ENCODE measurements at regions not wholly inside any gene's neighbourhood (a gene's known extent, or its start where the extent isn't known, plus 50 kb on each side); places are given as distances from the start of the nearest gene placed in this dataset.
A peak's percentile ranks its signal among the peaks of the same experiment; 100 is the strongest.

GRCh38 chr13:52975969-52976368 lies 52.6 kb upstream of the OLFM4 start:
- Histone ChIP-seq H3K27me3 (ENCODE audit: control insufficient read depth, insufficient read depth, low read length) (no peaks in the 10 kb centered on the region), H3K36me3 (ENCODE audit: control insufficient read depth, insufficient read depth, low read length) (no peaks in the 10 kb centered on the region), H3K4me3 (ENCODE audit: low read depth, low read length) (no peak overlapping the region)
- TF ChIP-seq, protein P1, sequence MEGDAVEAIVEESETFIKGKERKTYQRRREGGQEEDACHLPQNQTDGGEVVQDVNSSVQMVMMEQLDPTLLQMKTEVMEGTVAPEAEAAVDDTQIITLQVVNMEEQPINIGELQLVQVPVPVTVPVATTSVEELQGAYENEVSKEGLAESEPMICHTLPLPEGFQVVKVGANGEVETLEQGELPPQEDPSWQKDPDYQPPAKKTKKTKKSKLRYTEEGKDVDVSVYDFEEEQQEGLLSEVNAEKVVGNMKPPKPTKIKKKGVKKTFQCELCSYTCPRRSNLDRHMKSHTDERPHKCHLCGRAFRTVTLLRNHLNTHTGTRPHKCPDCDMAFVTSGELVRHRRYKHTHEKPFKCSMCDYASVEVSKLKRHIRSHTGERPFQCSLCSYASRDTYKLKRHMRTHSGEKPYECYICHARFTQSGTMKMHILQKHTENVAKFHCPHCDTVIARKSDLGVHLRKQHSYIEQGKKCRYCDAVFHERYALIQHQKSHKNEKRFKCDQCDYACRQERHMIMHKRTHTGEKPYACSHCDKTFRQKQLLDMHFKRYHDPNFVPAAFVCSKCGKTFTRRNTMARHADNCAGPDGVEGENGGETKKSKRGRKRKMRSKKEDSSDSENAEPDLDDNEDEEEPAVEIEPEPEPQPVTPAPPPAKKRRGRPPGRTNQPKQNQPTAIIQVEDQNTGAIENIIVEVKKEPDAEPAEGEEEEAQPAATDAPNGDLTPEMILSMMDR (IDR thresholded peaks at IDR 0.05; ENCODE audit: insufficient read depth, low read length, poor library complexity, severe bottlenecking) = no peak
- DNase-seq (ENCODE audit: low read depth) = no peak

DNA sequence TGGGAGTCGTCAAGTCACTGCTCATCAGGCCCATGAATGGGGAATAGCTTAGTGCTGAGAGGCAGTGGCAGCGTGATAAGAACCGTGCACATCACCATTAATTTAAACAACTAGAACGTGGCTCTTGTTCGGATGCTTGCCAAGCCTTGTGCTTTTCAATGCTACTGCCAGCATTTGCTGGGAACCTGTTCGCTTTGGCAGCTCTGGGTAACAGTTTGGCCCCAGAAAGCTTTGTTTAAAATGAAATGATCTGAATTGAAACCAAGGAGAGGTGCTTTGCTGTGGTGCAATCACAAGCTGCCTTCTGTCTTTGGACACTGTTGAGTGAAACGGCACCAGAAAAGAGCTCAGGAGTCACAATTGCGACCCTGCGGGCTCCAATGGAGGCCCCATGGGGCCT lies 53.5 kb upstream of the OLFM4 start:
- TF ChIP-seq, protein P1 (IDR thresholded peaks at IDR 0.05; ENCODE audit: insufficient read depth, low read length, poor library complexity, severe bottlenecking) = no peak
- no peaks in the 10 kb centered on the region for H3K36me3 ChIP-seq (ENCODE audit: control insufficient read depth, insufficient read depth, low read length)
- no peaks in the 10 kb centered on the region for H3K27me3 ChIP-seq (ENCODE audit: control insufficient read depth, insufficient read depth, low read length)
- no peak for DNase-seq (ENCODE audit: low read depth)
- no peak overlapping the region for H3K4me3 ChIP-seq (ENCODE audit: low read depth, low read length)

GRCh38 chr13:52974711-52975110 lies 53.9 kb upstream of the OLFM4 start:
- DNase-seq (ENCODE audit: low read depth) = no peak
- Histone ChIP-seq H3K4me3 (ENCODE audit: low read depth, low read length) (no peak overlapping the region), H3K27me3 (ENCODE audit: control insufficient read depth, insufficient read depth, low read length) (no peaks in the 10 kb centered on the region), H3K36me3 (ENCODE audit: control insufficient read depth, insufficient read depth, low read length) (no peaks in the 10 kb centered on the region)
- TF ChIP-seq, protein P1 (IDR thresholded peaks at IDR 0.05; ENCODE audit: insufficient read depth, low read length, poor library complexity, severe bottlenecking) = no peak

DNA sequence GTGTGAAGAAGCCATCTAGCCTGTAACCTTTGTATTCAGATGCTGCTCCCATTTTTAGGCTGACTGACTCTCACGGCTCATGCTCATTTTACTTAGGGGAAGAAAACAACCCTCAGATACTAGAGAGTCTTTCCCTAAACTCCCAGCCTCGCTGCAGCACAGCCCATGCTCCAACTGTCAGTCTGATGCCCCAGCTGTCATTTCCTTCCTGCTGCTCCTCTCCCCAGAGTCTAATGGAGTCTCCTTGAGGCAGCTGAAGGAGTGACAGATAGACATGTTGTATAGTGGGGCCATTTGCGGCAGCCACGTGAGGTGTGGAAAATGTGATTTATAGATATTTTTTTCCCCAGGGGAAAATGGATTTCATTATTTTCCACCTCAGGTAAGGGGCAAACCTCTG lies 59.2 kb upstream of the OLFM4 start:
- no peak for DNase-seq (ENCODE audit: low read depth)
- H3K27me3 ChIP-seq (ENCODE audit: control insufficient read depth, insufficient read depth, low read length) = no peaks in the 10 kb centered on the region
- no peak overlapping the region for H3K4me3 ChIP-seq (ENCODE audit: low read depth, low read length)
- H3K36me3 ChIP-seq (ENCODE audit: control insufficient read depth, insufficient read depth, low read length) = no peaks in the 10 kb centered on the region
- TF ChIP-seq, protein P1 (IDR thresholded peaks at IDR 0.05; ENCODE audit: insufficient read depth, low read length, poor library complexity, severe bottlenecking) = no peak

- no peaks in the 10 kb centered on the region for H3K27me3 ChIP-seq (ENCODE audit: control insufficient read depth, insufficient read depth, low read length)
- DNase-seq (ENCODE audit: low read depth) = peak; percentile 5
Observed at GRCh38 chr13:52968074-52968700, 60.4 kb upstream of the OLFM4 start.

More at GRCh38 chr13:52968074-52968700, 60.4 kb upstream of the OLFM4 start:
- Histone ChIP-seq H3K4me3 (ENCODE audit: low read depth, low read length) (no peak overlapping the region), H3K36me3 (ENCODE audit: control insufficient read depth, insufficient read depth, low read length) (no peaks in the 10 kb centered on the region)
- TF ChIP-seq, protein P1 (IDR thresholded peaks at IDR 0.05; ENCODE audit: insufficient read depth, low read length, poor library complexity, severe bottlenecking) = peak; percentile 100

Data from kidney epithelial cell (primary cell).